Posterior cingulate gyrus (tissue), 11 donors: ENCODE measurements at regions not wholly inside any gene's neighbourhood (a gene's known extent, or its start where the extent isn't known, plus 50 kb on each side); places are given as distances from the start of the nearest gene placed in this dataset.
"Not testable (repeated sequence)": the region's sequence is repeated elsewhere in the genome, so short reads cannot be mapped to it uniquely, and the experiment has no call there.

Experiments used
- DNase-seq, 10 donors: peaks; one replicate each; pipeline versions ENCODE4 v3.0.0 to v3.0.0-alpha.2; 2020 to 2021; ENCODE audit warnings: mixed read lengths in 3 of 10
- intact Hi-C: fragments of 100-400 bp; cut with DNase I; formaldehyde crosslinking; loops from one replicate; pipeline ENCODE4 v1.15.1; 2023

GRCh38 chrX:87924619-87925018 lies 407.0 kb downstream of the KLHL4 start:
- intact Hi-C loops: no loop called here
- DNase-seq: no peak

GRCh38 chrX:87941841-87942240 lies 424.2 kb downstream of the KLHL4 start:
- intact Hi-C loops: no loop called here
- no peak for DNase-seq

DNA sequence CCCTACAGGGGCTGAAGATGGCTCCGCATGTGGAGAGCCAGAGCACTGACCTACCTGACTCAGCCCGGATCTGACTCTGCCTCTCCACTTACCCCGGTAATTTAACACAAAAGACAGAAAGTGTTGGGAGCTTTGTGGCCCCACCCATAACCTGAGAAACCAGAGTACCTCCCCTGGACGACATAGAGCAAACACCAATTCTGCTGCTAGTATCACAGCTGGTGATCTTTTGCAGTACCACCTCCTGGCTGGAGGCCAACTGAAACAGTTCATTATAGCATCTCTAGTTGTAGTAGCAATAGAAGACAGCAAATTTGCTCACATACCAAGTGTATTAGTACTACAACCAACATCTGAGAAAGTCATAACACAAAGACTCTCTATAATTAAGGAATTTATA lies 443.9 kb downstream of the KLHL4 start:
- no peak for DNase-seq
- intact Hi-C loops: no loop called here

- intact Hi-C loops: no loop called here
- DNase-seq: no peak
Measured at GRCh38 chrX:87968118-87968517, 450.5 kb downstream of the KLHL4 start.

GRCh38 chrX:87972121-87972520 lies 454.5 kb downstream of the KLHL4 start:
- DNase-seq, intact Hi-C loops: not testable (repeated sequence)

DNA sequence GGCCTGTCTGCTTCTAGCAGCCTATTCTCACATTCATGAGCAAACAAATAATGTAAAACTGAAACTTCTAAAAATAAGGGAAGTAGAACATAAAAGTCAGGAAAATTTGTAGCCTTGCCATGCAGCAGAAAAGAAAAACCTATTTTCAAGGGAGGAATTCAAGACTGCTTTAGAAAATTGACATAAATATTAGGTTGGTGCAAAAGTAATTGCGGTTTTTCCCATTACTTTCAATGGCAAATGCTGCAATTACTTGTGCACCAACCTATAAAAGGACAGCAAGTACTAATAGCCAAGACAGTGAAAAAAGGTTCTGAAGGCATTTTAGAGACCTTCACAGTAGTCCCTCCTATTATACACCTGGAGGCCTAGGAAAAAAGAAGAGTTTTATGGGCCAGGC lies 457.8 kb downstream of the KLHL4 start:
- intact Hi-C loops: no loop called here
- no peak for DNase-seq

- intact Hi-C loops, DNase-seq: not testable (repeated sequence)
Measured at GRCh38 chrX:88007873-88008272, 490.3 kb downstream of the KLHL4 start.

DNA sequence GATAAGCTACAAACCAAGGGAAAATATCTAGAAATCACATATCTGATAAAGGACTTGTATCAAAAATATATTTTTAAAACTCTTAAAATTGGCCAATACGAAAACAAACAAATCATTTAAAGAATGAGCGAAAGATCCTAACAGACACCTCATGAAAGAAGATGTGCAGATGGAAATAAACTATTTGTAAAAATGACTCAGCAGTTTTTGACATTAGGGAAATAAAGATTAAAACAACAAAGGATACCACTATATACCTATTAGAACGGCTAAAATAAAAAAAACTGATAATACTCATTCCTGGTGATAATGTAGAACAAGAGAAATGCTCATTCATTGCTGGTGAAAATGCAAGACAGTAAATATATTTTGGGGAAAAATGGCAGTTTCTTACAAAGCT lies 506.4 kb downstream of the KLHL4 start:
- intact Hi-C loops: no loop called here
- no peak for DNase-seq

GRCh38 chrX:88072339-88073030 lies 554.9 kb downstream of the KLHL4 start:
- intact Hi-C loops: no loop called here
- no peak for DNase-seq

- intact Hi-C loops: no loop called here
Measured at GRCh38 chrX:88101968-88102367, 584.4 kb downstream of the KLHL4 start.

DNA sequence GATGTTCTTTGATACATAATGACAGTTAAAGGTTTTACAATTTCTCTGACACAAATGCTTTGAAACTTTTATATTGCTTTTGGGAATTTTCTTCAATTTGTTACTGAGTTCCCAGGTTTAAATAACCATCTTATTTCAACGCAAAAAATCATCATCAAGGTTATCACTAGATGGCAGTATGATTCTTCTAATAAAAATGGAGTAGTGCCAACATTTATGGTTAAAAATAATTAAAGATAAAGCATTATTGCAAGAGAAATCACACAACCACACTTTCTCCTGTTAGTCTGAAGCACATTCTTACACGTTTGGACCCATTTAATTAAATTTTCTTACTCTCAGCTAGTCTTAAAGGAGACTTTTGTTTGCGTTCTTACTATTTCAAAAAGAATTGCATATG lies 611.3 kb upstream of the CPXCR1 start:
- intact Hi-C loops: no loop called here
- DNase-seq: no peak

More at GRCh38 chrX:88101968-88102367, 584.4 kb downstream of the KLHL4 start:
- no peak for DNase-seq

GRCh38 chrX:88136328-88136727 lies 610.7 kb upstream of the CPXCR1 start:
- intact Hi-C loops: no loop called here
- DNase-seq: no peak

DNA sequence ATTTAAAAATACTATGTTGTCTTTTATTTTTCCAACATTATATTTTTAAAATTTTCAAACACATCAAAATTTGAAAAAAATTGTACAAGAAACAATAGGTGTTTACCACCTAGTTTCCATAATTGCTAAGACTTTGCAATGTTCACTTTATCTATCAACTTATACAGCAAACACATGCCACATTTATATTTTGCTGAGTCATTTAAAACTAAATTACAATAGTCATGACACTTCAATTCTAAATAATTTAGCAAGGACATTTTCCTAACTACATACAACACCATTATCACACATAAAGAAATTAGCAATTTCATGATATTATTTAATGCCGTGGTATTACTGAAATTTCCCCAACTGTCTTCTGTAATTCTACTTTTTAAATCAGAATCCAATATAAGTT lies 600.4 kb upstream of the CPXCR1 start:
- intact Hi-C loops: no loop called here

DNA sequence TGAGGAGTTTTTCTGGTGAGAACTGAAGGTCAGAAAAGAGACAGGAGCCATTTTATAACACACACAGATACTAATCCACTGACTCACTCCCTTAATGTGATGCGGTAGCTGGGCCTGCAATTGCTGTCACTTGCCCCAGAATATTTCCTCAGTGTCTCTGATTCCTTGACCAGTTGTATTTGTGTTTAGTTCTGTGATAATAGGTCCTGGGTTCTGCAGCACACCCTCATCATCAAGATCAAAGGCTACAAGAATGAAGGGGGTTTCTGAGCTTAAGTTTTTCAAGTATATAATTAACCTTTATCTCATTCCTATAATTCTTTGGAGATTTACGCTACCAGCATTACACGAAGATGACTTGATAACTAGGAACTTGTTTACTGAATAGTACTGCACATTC lies 576.5 kb upstream of the CPXCR1 start:
- DNase-seq: no peak
- intact Hi-C loops: no loop called here

More for the DNA sequence above, 600.4 kb upstream of the CPXCR1 start:
- DNase-seq: no peak

GRCh38 chrX:88173932-88174440 lies 573.0 kb upstream of the CPXCR1 start:
- DNase-seq, intact Hi-C loops: not testable (repeated sequence)

DNA sequence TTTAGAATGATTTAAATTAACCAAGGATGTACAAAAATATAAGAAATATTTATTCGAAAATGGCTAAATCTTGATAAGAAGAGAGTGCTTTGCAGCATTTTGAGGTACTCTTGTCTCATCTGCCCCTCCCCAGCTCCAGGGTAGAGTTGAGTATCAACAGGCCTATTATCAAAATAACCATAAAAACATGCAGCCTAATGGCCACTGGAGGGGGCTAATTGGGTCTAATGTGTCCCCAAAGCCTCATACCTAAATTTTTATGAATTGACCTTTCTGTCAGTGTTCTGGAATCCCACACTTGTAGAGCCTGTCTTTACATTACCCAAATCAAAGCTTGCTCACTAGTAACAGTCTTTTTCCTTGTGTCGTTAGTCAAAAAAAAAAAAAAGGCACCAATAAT lies 544.9 kb upstream of the CPXCR1 start:
- DNase-seq: no peak
- intact Hi-C loops: no loop called here

DNA sequence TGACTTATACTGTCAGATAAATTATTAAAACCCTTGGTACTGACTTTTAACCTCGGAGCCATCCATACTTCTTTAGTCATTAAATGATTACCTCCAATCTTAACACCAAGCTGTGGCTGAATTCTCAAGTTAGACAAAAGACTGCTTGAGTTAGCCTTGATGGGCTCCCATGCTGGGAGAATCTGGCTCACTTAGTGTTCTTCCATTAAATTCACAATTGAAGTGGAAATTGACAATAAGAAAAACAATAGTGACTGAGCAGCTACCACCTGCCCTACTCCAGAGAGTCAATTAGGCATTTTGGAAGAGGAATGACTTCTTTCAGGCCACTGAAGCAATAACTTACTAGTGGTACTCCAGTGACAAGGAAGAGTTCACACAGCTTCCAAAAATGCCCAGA lies 503.0 kb upstream of the CPXCR1 start:
- DNase-seq: no peak
- intact Hi-C loops: no loop called here

GRCh38 chrX:88284844-88285243 lies 462.2 kb upstream of the CPXCR1 start:
- intact Hi-C loops: no loop called here
- no peak for DNase-seq

DNA sequence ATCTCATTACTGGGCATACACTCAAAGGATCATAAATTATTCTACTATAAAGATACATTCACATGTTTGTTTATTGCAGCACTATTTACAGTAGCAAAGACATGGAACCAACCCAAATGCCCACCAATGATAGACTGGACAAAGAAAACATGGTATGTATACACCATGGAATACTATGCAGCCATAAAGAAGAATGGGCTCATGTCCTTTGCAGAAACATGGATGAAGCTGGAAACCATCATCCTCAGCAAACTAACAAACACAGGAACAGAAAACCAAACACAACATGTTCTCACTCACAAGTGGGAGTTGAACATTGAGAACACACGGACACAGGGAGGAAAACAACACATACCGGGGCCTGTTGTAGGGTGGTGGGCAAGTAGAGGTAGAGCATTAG lies 433.1 kb upstream of the CPXCR1 start:
- not testable (repeated sequence) for DNase-seq

DNA sequence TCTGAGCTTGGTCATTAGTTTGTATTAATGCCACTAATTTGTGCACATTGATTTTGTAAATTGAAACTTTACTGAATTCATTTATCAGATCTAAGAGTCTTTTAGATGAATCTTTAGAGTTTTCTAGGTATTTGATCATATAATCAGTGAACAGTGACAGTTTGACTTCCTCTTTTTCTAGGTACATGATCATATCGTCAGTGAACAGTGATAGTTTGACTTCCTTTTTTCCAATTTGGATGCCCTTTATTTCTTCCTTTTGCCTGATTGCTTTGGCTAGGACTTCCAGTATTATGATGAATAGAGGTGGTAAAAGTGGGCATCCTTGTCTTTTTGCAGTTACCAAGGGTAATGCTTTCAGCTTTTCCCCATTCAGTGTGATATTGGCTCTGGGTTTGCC lies 421.4 kb upstream of the CPXCR1 start:
- no peak for DNase-seq
- intact Hi-C loops: no loop called here

More for the DNA sequence above, 433.1 kb upstream of the CPXCR1 start:
- intact Hi-C loops: not testable (repeated sequence)

DNA sequence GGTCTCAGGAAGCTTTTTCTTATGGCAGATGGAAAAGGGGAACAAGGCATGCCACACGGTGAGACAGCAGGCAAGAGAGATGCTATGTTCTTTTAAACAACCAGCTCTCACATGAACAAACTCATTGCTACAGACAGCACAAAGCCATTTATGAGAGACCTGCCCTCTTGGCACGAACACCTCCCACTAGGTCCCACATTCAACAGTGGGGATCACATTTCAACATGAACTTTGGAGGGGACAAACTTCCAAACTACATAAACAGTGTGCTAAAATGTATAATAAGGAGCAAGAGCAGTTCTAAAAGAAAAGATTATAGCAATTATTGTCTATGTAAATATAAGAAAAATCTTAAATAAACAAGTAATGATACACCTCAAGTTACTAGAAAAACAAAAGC lies 391.8 kb upstream of the CPXCR1 start:
- intact Hi-C loops: no loop called here
- no peak for DNase-seq

- no peak for DNase-seq
Measured at GRCh38 chrX:88366314-88366713, 380.7 kb upstream of the CPXCR1 start.

GRCh38 chrX:88378406-88378805 lies 368.6 kb upstream of the CPXCR1 start:
- DNase-seq: no peak
- intact Hi-C loops: no loop called here

More at GRCh38 chrX:88366314-88366713, 380.7 kb upstream of the CPXCR1 start:
- intact Hi-C loops: no loop called here
